Activated gamma-delta T cell treated with Interleukin-2 at 50 U/mL for 16 hours (primary cell): ENCODE measurements at regions not wholly inside any gene's neighbourhood (a gene's known extent, or its start where the extent isn't known, plus 50 kb on each side); places are given as distances from the start of the nearest gene placed in this dataset.
"Not testable (repeated sequence)": the region's sequence is repeated elsewhere in the genome, so short reads cannot be mapped to it uniquely, and the experiment has no call there.

Source experiments
- DNase-seq: peaks from one replicate; pipeline ENCODE4 v3.0.0-alpha.2; 2020

DNA sequence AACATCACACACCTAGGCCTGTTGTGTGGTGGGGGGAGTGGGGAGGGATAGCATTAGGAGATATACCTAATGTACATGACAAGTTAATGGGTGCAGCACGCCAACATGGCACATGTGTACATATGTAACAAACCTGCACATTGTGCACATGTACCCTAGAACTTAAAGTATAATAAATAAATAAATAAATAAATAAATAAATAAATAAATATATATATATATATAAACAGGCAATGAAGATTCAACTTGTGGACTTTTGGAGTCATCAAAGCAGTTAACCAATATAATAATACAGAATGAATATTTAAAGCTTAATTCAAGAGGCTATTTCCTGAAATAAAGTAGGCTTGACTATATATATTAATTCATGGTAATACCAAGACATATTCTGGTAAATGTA, 167.0 kb downstream of the FOXD2 start:
- not testable (repeated sequence) for DNase-seq

DNA sequence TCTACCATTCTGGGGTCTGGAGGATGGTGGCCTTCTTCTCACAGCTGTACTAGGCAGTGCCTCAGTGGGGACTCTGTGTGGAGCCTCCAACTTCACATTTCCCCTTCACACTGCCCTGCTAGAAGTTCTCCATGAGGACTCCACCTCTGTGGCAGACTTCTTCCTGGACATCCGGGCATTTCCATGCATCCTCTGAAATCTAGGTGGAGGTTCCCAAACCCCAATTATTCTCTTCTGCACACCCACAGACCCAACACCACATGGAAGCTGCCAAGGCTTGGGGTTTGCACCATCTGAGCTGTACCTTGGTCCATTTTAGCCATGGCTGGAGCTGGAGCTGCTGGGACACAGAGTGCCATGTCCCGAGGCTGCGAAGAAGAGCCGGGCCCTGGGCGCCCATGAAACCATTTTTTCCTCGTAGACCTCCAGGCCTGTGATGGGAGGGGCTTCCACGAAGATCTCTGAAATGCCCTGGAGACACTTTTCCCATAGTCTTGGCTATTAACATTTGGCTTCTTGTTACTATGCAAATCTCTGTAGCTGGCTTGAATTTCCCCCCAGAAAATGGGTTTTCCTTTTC, 170.5 kb downstream of the FOXD2 start:
- DNase-seq, result no peak

DNA sequence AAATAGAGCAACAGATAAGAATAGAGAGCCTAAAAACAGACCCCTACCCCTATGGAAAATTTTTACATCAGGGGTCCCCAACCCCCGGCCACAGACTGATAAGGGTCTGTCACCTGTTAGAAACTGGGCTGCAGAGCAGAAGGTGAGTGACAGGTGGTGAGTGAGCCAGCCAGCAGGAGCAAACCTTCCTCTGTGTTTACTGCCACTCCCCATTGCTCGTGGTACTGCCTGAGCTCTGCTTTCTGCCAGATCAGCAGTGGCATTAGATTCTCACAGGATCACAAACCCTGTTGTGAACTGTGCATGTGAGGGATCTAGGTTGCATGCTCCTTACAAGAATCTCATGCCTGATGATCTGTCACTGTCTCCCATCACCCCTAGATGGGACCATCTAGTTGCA, 174.1 kb downstream of the FOXD2 start:
- no peak for DNase-seq

DNA sequence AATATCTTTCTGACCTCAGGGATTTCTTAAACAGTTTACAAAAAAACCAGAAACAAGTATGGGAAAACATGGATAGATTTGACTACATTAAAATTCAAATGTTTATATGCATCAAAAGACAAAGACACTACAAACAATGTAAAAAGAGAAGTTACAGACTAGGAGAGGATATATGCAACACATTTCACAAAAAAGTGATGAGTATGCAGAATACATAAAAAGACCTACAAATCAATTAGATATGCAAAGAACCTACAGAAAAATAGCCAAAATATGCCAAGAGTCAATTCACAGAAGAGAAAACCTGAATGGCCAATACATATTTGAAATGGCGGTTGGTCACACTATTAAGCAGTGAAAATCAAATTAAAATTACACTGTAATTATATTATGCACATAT, 175.0 kb downstream of the FOXD2 start:
- no peak for DNase-seq

DNA sequence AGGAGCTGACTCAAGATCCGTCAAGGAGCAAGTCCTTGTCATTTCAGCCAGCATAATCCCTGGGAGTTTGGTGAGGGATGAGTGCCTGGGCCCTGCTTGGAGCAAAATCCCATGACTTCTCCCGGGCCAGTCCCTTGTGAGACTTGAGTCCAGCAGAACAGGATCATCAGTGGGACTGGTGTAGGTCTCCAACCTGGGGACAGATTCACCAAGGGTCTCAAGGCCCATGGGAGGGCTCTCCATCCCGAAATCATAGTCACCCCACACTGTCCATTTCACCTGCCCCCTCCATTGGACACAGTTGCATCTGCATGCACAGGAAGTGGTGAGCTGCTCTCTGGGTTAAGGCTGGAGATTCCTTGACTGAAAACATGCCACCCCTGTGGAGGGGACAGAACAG, 178.2 kb downstream of the FOXD2 start:
- no peak for DNase-seq

DNA sequence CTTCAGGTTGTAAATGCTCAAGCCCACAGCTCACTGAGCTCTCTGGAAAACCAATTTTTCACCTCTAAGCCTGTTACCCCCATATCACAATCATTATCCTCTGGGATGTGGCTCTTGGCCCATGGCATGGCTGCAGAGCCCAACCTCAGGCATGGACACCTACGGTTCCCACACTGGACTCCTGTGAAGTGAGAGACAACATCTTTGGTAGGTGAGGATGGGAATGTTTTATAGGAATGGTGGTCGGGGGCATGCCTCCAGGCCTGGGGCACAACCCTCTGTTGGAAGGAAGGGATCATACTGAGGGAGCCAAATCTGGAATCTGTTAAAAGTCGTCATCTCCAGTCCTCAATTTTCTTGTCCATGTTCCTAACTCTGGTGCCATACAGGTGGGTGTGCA, 179.1 kb downstream of the FOXD2 start:
- DNase-seq, result no peak

DNA sequence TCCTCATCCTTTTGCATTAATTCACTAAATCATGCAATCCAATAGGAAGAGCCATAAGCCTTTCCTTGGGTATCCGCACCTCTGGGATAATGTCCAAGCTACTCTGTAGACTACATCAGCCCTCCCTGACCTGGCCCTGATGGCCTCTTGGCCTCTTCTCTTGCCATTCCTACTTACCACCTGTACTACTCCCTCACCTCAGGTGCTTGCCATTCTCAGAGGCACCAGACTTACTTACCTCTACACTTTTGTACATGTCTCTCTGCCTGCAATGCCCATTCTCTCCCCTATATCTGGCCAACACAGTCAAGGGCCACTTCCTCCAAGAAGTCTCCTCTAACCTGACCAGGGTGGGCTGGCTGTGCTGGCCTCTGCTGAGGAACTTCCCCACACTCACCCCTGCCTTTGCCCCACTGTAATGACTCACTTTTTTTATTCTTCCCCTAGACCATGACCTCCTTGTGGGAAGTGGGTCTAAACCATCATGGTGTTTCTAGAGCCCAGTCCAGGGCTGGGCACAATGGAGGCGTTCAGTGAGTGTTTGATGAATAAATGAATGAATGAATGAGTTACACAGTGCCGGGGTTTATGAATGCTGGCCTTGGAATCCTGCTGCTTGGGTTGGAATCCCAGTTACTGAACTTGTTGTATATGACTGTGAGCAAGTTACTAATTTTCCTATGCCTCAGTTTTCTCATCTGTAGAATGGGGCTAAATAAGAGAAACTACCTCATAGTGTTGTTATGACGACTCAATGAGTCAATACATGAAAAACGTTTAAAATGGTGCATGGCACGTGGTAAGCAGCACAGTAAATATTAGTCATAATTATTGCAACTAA, 179.8 kb downstream of the FOXD2 start:
- no peak for DNase-seq

DNA sequence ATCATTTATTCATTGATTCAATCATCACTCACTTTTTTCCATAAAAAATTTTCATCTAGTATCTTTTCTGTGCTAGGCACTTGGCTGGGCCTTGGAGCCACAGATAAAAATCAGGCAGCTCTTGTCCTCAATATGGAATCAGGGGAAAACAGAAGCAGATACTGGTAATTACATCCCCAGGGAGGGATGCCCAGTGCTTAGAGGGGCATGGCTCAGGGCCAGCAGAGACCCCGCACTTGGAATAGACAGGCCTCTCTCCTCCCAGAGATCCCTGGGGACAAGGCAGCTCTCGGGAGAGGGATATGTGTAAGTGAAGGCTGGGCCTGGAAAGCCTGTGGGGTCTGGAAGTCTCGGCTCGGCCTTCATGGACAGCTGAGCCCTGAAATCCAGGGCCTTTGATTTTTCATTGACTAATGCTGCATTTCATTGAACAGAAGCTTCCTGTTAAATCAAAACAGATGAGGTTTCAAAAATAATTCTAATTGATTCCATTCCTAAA, 180.4 kb downstream of the FOXD2 start:
- no peak for DNase-seq

DNA sequence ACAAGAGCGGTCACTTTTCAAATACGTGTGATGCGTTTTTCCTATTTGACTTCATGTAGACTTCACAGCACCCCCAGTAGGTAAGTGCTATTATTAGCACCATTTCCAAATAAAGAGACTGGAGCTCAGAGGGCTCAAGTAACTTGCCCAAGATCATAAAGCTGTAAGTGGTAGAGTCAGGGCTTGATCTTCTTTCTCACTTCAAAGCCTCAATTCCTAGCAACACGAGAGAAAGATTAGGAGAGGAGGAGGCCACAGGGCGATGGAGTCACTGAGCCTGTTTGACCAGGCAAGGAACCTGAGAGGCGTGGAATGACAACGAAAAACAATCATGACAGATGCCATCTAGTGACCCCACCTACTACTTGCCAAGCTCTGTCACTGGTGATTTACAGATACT, 181.0 kb downstream of the FOXD2 start:
- no peak for DNase-seq

DNA sequence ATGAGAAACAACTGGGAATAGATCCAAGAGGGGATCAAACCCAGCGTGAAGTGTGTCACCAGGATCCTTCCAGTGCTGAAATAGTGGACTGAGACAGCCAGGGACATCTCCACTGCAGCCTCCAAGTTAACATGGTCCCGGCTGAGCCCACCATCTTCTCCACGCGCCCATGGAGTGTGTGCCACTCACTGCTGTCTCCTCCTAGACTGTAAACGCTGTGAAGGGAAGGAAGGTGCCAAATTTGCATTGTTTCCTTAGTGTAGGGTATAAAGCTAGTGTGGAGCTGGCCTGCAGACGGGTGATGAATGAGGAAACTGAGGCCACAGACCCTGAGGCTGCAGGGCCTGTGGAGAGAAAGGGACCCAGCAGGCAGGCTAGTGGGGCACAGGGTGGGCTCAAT, 183.6 kb downstream of the FOXD2 start:
- DNase-seq, result no peak

DNA sequence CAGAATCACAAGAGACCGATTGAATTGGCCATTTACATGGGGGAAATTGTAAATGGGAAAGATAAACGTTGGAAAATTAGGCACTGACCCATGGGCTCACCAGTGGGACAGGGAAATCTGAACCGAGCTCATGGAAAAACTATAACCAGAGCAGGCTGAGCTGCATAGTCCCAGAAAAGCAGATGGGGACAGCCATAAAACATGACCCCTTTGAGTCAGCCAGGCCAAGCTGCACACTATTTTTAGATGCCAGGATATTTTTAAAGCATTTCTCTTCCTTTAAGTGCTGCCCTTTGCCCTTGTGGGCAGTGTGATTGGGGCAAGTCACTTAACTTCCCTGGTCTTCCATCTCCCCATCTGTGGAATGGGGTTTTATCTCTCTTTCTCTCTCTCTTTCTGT, 184.1 kb downstream of the FOXD2 start:
- no peak for DNase-seq

DNA sequence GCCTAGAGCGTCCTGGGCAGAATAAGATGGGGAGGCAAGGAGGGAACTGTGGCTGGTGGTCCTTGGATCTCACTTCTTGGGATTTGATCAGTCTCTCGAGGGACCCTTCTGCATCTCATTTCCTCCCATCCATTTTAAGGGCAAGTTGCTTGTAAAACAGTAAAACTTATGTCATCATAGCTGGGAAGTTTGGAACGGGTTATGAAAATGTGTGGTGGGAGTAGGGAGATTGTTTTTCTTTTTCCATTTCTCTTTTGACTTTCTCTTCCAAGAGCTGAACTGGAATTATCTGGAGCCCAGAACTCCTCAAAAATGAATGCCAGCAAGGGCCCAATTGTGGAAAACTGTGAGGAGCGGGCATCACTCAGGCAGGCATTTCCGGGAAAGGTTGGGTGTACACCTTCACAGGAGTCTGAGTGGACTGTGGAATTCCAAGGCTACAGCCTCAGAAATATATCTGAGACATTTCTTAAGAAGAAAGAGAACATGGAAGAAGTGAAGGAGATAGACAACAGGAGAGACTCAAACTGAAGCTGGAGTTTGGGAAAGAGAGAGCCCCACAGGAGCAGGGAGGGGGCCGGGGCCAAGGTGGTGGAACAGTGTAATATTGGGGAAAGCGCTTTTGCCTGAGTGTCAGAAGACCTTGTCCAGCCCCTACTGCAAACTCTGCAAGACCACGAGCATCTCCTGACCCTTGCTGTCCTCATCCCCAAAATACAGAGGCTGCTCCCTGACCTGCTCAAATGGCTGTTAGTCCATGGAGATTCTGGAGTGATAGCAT, 185.1 kb downstream of the FOXD2 start:
- DNase-seq, result no peak

DNA sequence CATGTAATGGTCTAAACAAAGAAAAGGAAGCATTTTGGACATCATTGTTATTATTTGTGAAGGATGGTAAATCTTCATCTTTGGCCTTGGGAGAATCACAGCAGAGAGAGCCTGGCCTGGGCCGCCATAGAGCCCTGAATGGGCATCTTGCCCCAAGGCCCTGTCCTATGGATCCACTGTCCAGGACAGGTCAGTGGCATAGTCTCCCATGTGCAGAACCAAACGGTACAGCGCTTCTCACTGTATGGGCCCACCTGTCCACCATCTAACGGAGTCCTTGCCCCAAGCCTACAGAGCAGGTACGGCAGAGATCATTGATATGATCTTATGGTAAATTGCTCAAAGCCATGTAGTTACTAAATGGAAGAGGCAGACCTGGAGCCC, 185.7 kb downstream of the FOXD2 start:
- DNase-seq, result no peak

DNA sequence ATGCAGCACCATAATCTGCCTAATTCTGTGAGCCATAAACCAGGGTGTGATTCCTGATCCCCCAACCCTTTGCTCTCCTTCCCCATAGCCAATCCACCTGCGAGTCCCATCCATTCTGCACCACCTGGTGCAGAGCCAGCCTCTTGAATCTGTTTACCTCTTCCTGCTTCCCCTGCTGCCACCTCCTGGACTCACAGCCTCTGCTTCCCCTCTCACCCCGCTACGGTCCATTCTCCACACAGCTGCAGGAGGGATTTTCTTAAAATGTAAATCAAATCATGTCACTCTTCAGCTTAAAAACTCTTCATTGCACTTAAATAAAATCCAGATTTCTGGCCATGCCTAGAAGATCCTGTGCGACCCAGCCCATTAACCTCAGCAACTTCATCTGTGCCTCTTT, 186.7 kb downstream of the FOXD2 start:
- DNase-seq, result no peak

DNA sequence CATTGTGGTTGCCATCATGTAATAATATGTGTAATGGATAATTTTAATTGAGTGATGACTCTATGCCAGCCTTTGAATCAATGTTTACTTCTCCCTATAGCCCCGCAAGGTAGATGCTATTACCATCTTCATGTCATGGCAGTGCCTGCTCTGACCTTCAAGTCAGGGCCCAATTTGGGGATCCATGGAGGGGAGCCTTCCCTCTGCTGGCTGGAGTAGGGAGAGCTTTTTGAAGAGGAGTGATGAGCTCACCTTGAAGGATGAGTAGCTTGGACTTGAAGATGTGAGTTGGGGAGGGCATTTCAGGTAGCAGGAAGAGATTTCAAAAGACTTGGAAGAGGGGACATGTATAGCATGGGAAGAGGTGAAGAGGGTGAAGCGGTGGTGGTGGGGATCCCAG, 189.2 kb downstream of the FOXD2 start:
- DNase-seq, result no peak

DNA sequence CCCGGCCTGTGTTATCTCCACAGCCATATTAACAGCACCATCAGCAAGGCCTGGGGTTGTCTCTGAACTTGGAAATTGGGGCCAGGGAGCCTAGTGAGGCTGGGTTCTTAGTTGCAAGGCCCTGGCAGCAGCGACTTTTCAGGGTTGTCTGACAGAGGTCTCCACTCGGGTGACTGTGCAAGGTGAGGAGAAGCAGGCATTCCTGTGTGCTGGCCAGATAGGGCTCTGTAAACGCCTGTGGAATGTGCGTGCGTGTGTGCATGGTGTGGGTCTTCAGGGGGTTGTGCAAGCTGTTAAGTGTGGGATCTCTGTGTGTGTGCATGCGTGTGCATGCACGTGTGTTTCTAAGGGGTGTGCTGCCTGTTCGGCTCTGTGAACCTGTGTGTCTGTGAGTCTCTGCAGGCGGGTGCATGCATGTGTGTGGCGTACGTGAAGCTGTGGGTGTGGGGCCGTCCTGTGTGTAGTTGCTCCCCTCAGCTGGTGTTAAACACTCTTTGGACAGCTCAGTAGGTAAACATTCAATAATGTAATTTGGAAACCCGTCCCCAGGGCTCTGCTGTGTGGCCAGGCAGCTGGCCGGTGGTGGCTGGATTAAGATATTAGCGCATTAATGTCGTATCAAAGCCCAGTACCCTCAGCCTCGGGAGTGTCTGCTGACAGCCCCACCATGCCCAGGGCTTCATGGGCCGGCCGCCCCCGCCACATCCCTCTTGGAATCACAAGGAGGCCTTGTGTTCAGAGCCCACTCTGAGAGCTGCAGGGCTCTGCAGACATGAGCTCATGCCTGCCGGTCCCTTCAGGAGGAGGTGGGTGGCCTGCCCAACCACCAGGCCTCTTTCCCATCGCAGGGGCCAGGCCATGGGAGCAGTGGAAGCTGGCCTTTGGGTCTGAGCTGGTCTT, 189.9 kb downstream of the FOXD2 start:
- no peak for DNase-seq

DNA sequence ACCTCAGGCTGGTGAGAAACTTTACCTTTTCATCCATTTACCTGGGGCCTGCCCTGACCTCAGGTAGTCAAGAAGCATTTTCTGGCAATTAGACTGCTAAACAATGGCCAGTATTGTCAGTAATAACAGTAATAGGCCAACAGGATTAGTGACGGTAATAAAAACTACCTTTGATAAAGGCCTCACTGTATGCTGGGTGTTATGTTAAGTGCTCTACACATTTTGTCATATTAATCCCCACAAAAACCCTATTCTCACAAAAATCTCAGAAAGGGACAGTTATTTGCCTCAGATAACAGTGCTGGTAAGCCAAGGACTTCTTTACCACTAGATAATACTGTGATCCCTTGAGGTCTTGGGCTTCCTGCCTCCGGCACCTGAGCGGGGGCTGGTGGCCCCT, 191.4 kb downstream of the FOXD2 start:
- no peak for DNase-seq

DNA sequence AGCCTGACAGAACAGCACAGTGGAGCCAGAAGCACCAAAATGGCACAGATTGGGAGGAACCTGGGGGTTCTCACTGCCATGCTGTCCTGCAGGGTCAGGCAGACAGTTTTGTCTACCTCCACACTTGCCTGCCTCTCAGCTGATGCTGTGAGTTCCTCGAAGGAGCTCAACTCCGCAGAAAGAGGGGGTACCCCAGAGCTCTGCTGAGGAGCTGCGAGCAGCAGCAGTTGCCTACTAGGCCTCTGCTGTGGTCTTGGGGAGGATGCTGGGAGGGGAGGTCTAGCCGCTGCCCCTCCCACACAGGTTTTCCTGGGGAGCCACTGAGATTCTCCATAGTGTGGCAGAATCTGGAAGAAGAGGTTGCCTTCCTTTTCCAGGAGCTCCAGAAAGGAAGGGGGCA, 192.5 kb downstream of the FOXD2 start:
- no peak for DNase-seq

DNA sequence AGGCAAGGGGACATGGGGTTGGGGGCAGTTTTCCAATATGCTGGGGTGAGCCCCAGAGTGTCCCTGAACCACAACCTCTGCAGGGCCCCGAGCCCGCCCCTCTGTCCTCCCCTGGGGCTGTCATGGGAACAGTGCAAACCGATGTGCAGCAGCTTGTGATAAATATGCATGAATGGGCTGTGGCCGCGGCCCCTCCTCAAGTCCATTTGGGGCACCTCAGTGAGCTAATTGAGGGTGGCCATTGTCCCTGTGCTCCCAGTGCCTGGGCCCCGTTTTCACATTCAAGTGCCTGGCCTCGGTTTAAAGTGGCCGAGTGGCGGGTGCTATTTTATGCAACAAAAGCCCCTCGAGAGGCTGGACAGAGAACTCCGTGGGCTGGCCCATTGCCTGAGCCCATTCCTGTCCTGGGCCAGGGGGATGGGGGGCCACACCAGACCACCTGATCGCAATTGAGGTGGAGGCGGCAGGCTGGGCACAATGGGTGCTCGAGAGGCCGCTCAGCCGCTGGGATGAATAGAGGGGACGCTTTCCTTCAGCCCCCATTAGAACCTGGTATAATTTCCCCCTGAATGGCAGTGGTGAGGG, 193.7 kb downstream of the FOXD2 start:
- no peak for DNase-seq

DNA sequence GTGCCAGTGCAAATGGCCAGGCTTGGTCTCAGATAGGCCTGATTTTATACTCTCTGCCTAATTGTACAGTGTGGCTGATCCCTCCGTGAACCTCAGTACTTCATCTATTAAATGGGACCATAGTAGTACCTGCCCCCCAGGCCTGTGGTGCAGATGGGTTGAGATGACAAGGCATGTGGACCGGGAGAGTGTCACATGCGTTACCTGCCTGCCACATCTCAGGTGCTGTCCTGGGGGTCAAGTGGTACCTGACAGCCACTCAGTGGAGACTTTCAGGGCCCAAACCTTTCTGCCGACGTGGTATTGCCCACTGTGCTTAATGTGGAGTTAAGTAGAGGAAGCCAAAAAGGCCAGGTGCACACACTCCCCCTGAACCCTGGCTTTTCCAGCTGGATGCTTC, 197.3 kb downstream of the FOXD2 start:
- no peak for DNase-seq

DNA sequence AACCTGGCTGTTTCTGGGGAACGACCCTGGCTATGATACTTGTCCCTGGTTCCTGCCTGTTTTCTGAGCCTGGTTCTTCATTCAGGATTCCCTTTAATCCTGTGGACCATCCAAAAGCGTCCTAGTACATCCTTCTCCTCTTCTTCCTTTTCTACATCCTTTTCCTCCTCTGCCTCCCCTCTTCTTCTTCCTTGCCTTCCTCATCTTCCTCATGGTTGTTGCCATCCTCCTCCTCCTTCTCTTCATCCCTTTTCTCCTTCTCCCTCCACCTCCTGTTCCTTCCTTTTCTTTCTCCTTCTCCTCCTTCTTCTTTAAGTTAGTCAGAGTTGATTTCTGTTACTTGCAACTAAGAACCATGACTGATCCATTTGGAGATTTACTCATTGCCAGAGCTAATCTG, 197.8 kb downstream of the FOXD2 start:
- DNase-seq, result no peak

DNA sequence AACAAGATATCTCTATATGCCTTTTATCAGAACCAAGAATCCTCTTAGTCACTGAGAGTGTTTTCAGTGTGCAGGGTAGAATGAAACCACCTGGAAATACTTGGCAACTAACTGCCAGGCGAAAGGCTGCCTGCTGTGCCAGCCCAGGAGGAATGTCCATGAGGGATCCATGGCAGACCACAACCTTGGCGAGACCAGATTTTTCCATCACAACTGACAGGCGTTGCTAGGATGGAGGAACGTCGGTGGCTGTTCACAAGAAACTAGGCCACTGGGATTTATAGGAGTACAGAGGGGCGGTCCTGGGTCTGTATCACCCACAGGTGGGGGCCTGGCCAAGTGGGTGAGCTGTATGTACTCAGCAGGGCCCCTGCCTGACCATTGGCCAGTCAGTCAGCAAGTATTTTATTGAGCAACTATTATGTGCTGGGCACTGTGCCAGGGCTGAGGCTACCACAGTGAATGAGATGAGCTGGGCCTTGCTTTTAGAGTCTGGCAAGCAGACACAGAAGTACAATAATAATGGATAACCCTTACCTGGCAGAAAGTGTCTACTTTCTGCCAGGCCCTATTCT, 199.4 kb downstream of the FOXD2 start:
- DNase-seq, result no peak
